Sigmoid colon (tissue), 6 donors: ENCODE measurements at regions not wholly inside any gene's neighbourhood (a gene's known extent, or its start where the extent isn't known, plus 50 kb on each side); places are given as distances from the start of the nearest gene placed in this dataset.

Source experiments
- DNase-seq: peaks from one replicate; pipeline ENCODE4 v3.0.0-alpha.2; 2019
- H3K27ac ChIP-seq, 4 donors: fragments of 200-600 bp; sonication (generic); one replicate each; pipeline ENCODE4 v1.5.1; 2016 to 2019; ENCODE audit warnings: mild to moderate bottlenecking in 1 of 4
- H3K27me3 ChIP-seq, 3 donors: fragments of 200-600 bp; sonication (generic); one replicate each; pipeline ENCODE4 v1.5.1; 2019; ENCODE audit warnings: mild to moderate bottlenecking in 1 of 3
- H3K36me3 ChIP-seq, 4 donors: fragments of 200-600 bp; sonication (generic); one replicate each; pipeline ENCODE4 v1.5.1; 2016 to 2019
- H3K4me1 ChIP-seq, 4 donors: fragments of 200-600 bp; sonication (generic); one replicate each; pipeline ENCODE4 v1.5.1; 2017 to 2019
- H3K4me3 ChIP-seq, 4 donors: fragments of 200-600 bp; sonication (generic); one replicate each; pipeline ENCODE4 v1.5.1; 2017 to 2019; ENCODE audit warnings: mild to moderate bottlenecking in 2 of 4, moderate library complexity in 1 of 4
- H3K9me3 ChIP-seq, 4 donors: fragments of 200-600 bp in 3 of 4; sonication (generic) in 3 of 4; one replicate each; pipeline versions ENCODE4 v1.5.1 to v1.6.1; 2013 to 2019
- EP300 ChIP-seq, 4 donors: sonication (generic); formaldehyde crosslinking; IDR thresholded peaks; one replicate each; pipeline ENCODE4 v1.6.1; 2017; ENCODE audit warnings: antibody characterized with exemption in 4 of 4
- POLR2A ChIP-seq, 2 donors: fragments of 450-650 bp; IDR thresholded peaks; one replicate each; pipeline ENCODE4 v1.6.1; 2016; ENCODE audit warnings: antibody characterized with exemption in 2 of 2, mild to moderate bottlenecking in 2 of 2, moderate library complexity in 2 of 2
- POLR2AphosphoS5 ChIP-seq, 4 donors: sonication (generic); formaldehyde crosslinking; IDR thresholded peaks; one replicate each; pipeline ENCODE4 v1.6.1; 2017; ENCODE audit warnings: antibody characterized with exemption in 4 of 4
- whole genome bisulfite sequencing, 2 donors: extraction: QIAGEN DNeasy Blood & Tissue Kit; methylation state at CpG; one replicate each; pipeline ENCODE4 v1.1.7; 2013; 5-methylcytosine and 5-hydroxymethylcytosine counted together
- intact Hi-C: fragments of 100-400 bp; cut with DNase I; formaldehyde crosslinking; loops from one replicate; pipeline ENCODE4 v1.15.1; 2023
- TF ChIP-seq, protein P1 (sequence below), 4 experiments: fragments of 450-650 bp in 3 of 4; fragments of 200-600 bp in 1 of 4; IDR thresholded peaks; one replicate each; pipeline ENCODE4 v1.5.1; 2016 to 2019; ENCODE audit warnings: antibody characterized with exemption in 4 of 4, mild to moderate bottlenecking in 3 of 4, moderate library complexity in 2 of 4
- donor health status: healthy with polysubstance abuse.
- donor health status: healthy.

DNA sequence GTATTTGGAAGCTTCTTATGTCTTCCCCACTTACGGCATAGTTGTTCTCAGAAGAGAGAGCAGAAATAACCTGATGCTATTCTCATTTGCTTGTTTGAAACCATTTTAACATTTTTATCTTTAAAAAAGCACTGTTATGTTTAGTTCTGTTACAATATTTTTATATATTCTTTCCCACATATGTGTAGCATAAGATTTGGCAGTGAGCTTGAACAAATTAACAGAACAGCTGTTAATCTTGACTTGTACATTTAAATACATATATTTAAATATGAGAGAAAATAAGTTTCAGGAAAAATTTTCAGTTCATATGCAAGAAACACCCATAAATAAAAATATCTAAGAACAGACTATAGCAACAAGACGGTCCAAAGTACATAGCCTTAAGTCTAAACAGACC, 431.7 kb upstream of the IRAK1BP1 start:
- no peaks in the 10 kb centered on the region for H3K9me3 ChIP-seq
- no peak overlapping the region for H3K4me3 ChIP-seq
- H3K27me3 ChIP-seq, result no peaks in the 10 kb centered on the region
- WGBS, 2 donors, result 90 to 94% methylated on average over 2 of the region's 2 CpGs
- H3K36me3 ChIP-seq, result no peaks in the 10 kb centered on the region
- H3K27ac ChIP-seq, result no peak overlapping the region
- TF ChIP-seq EP300 (IDR thresholded peaks at IDR 0.05) (no peak), POLR2A (IDR thresholded peaks at IDR 0.05) (no peak), POLR2AphosphoS5 (IDR thresholded peaks at IDR 0.05) (no peak)
- TF ChIP-seq, protein P1, sequence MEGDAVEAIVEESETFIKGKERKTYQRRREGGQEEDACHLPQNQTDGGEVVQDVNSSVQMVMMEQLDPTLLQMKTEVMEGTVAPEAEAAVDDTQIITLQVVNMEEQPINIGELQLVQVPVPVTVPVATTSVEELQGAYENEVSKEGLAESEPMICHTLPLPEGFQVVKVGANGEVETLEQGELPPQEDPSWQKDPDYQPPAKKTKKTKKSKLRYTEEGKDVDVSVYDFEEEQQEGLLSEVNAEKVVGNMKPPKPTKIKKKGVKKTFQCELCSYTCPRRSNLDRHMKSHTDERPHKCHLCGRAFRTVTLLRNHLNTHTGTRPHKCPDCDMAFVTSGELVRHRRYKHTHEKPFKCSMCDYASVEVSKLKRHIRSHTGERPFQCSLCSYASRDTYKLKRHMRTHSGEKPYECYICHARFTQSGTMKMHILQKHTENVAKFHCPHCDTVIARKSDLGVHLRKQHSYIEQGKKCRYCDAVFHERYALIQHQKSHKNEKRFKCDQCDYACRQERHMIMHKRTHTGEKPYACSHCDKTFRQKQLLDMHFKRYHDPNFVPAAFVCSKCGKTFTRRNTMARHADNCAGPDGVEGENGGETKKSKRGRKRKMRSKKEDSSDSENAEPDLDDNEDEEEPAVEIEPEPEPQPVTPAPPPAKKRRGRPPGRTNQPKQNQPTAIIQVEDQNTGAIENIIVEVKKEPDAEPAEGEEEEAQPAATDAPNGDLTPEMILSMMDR (IDR thresholded peaks at IDR 0.05), result no peak
- DNase-seq, result no peak
- no peaks in the 10 kb centered on the region for H3K4me1 ChIP-seq
- intact Hi-C loops, result no loop called here

GRCh38 chr6:78436335-78436734, 431.0 kb upstream of the IRAK1BP1 start:
- no peak overlapping the region for H3K4me3 ChIP-seq
- no peaks in the 10 kb centered on the region for H3K4me1 ChIP-seq
- H3K27me3 ChIP-seq, result no peaks in the 10 kb centered on the region
- no peaks in the 10 kb centered on the region for H3K9me3 ChIP-seq
- TF ChIP-seq POLR2A (IDR thresholded peaks at IDR 0.05) (no peak), POLR2AphosphoS5 (IDR thresholded peaks at IDR 0.05) (no peak), EP300 (IDR thresholded peaks at IDR 0.05) (no peak)
- TF ChIP-seq, protein P1 (IDR thresholded peaks at IDR 0.05), result no peak
- intact Hi-C loops, result no loop called here
- no peak for DNase-seq
- H3K36me3 ChIP-seq, result no peaks in the 10 kb centered on the region
- H3K27ac ChIP-seq, result no peak overlapping the region

DNA sequence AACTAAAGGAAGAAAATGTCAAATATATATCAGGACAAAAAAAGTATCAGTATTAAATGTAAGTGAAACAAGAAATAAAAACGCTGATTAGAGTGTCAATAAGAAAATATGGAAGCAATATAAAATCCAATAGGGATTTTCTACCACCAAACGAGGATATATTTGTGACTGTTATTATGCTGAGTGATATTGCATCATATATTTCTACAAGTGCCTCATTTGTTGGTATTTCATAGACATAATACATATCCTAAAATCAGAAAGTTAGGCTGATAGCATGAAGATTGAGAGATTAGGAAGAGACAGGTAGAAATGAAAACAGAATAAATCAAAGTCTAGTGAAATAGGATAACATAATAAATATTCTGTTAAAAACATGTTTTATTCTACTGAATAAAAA, 429.2 kb upstream of the IRAK1BP1 start:
- 67 to 73% methylated on average over 2 of the region's 2 CpGs for WGBS, 2 donors
- Histone ChIP-seq H3K4me1 (no peaks in the 10 kb centered on the region), H3K36me3 (no peaks in the 10 kb centered on the region), H3K9me3 (no peaks in the 10 kb centered on the region), H3K4me3 (no peak overlapping the region), H3K27me3 (no peaks in the 10 kb centered on the region), H3K27ac (no peak overlapping the region)
- intact Hi-C loops, result no loop called here
- TF ChIP-seq, protein P1 (IDR thresholded peaks at IDR 0.05), result no peak
- TF ChIP-seq POLR2A (IDR thresholded peaks at IDR 0.05), result no peak
- TF ChIP-seq EP300 (IDR thresholded peaks at IDR 0.05), result no peak
- no peak for TF ChIP-seq POLR2AphosphoS5 (IDR thresholded peaks at IDR 0.05)
- no peak for DNase-seq

DNA sequence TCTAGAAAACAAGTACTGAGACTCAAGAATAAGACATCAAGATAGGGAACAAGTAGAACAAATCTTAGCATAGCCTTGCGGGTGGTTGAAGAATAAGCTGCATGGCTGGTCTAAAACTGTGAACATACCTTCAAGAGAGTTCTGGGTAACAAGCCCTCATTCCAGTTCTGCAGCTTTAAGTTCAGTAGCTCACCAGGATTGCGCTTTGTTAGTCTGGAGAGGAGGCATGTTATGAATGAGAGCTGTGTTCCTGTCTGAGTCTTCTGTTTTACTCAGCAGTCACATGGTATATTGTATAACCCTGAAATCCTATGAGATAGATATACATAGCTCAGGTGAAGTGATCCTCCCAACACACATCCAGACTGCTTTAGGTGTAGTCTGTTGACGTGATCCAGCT, 406.6 kb upstream of the IRAK1BP1 start:
- Histone ChIP-seq H3K4me1 (no peaks in the 10 kb centered on the region), H3K36me3 (no peaks in the 10 kb centered on the region), H3K4me3 (no peak overlapping the region), H3K27ac (no peak overlapping the region), H3K27me3 (no peaks in the 10 kb centered on the region), H3K9me3 (no peaks in the 10 kb centered on the region)
- TF ChIP-seq POLR2A (IDR thresholded peaks at IDR 0.05) (no peak), EP300 (IDR thresholded peaks at IDR 0.05) (no peak), POLR2AphosphoS5 (IDR thresholded peaks at IDR 0.05) (no peak)
- TF ChIP-seq, protein P1 (IDR thresholded peaks at IDR 0.05), result no peak
- 65 to 68% methylated on average over 3 of the region's 3 CpGs for WGBS, 2 donors
- DNase-seq, result no peak
- intact Hi-C loops, result no loop called here

DNA sequence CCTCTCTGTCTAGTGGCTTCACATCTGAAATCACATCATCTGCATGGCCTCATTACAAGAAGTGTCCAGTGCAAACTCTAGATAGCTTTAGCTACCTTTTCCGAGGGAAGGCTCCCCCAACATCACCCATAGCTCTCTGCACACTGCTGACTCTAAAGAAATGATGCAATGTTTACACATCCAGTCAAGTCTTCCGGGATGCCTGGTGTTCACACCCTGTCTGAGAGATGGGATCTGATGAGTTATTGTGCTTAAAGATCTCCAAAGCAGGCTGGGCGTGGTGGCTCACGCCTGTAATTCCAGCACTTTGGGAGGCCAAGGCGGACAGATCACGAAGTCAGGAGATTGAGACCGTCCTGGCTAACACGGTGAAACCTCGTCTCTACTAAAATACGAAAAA, 404.6 kb upstream of the IRAK1BP1 start:
- no peak overlapping the region for H3K27ac ChIP-seq
- H3K9me3 ChIP-seq, result peaks cover 0 to 5% (median under 1%) of the 10 kb centered on the region in 4 donors
- no peaks in the 10 kb centered on the region for H3K27me3 ChIP-seq
- DNase-seq, result no peak
- WGBS, 2 donors, result 75 to 86% methylated on average over 10 of the region's 10 CpGs
- no peaks in the 10 kb centered on the region for H3K36me3 ChIP-seq
- intact Hi-C loops, result no loop called here
- TF ChIP-seq, protein P1 (IDR thresholded peaks at IDR 0.05), result no peak
- TF ChIP-seq EP300 (IDR thresholded peaks at IDR 0.05) (no peak), POLR2A (IDR thresholded peaks at IDR 0.05) (no peak)
- no peaks in the 10 kb centered on the region for H3K4me1 ChIP-seq
- no peak overlapping the region for H3K4me3 ChIP-seq
